GM12875 (cell line): ENCODE measurements at regions not wholly inside any gene's neighbourhood (a gene's known extent, or its start where the extent isn't known, plus 50 kb on each side); places are given as distances from the start of the nearest gene placed in this dataset.

Source experiments
- H3K4me3 ChIP-seq: one replicate; pipeline ENCODE4 v1.5.1; 2011; ENCODE audit warnings: low read depth, low read length, control low read depth
- CTCF ChIP-seq: IDR thresholded peaks from 2 replicates; pipeline ENCODE4 v1.5.1; 2011; ENCODE audit warnings: low read depth, mild to moderate bottlenecking, control low read depth, inconsistent platforms, low read length, moderate library complexity, borderline replicate concordance; ENCODE audit not compliant: insufficient read depth

GRCh38 chr9:90988318-90988717 lies 186.7 kb downstream of the SYK start:
- no peak for TF ChIP-seq CTCF
- no peak overlapping the region for H3K4me3 ChIP-seq

- TF ChIP-seq CTCF = no peak
- no peak overlapping the region for H3K4me3 ChIP-seq
Observed at GRCh38 chr9:90991953-90992352, 190.3 kb downstream of the SYK start.

GRCh38 chr9:90995516-90995915 lies 193.9 kb downstream of the SYK start:
- TF ChIP-seq CTCF = no peak

GRCh38 chr9:90996154-90997065 lies 194.8 kb downstream of the SYK start:
- no peak for TF ChIP-seq CTCF
- H3K4me3 ChIP-seq = no peak overlapping the region

More at GRCh38 chr9:90995516-90995915, 193.9 kb downstream of the SYK start:
- H3K4me3 ChIP-seq = no peak overlapping the region

GRCh38 chr9:90998573-90998972 lies 197.0 kb downstream of the SYK start:
- no peak for TF ChIP-seq CTCF
- H3K4me3 ChIP-seq = no peak overlapping the region

GRCh38 chr9:90999425-91000397 lies 198.1 kb downstream of the SYK start:
- TF ChIP-seq CTCF = no peak
- no peak overlapping the region for H3K4me3 ChIP-seq
